ENCODE measurements at regions not wholly inside any gene's neighbourhood (a gene's known extent, or its start where the extent isn't known, plus 50 kb on each side); places are given as distances from the start of the nearest gene placed in this dataset.

GRCh38 chr4:171674781-171675180 lies 138.4 kb upstream of the GALNTL6 start:
- Histone ChIP-seq H3K27me3 (replicated peaks; ENCODE audit: insufficient read depth) (no peaks in the 10 kb centered on the region), H3K4me2 (ENCODE audit: unreplicated experiment) (no peak overlapping the region), H2AFZ (no peak overlapping the region), H3K4me3 (no peak overlapping the region), H3K27ac (no peak overlapping the region), H3K9me2 (ENCODE audit: insufficient read depth) (no peaks in the 10 kb centered on the region), H3F3A (ENCODE audit: insufficient read depth) (no peaks in the 10 kb centered on the region), H3K9ac (no peak overlapping the region), H3K9me3 (ENCODE audit: low read depth) (no peaks in the 10 kb centered on the region), H3K79me2 (ENCODE audit: insufficient read depth) (no peaks in the 10 kb centered on the region), H4K20me1 (ENCODE audit: insufficient read depth) (no peaks in the 10 kb centered on the region), H3K36me3 (ENCODE audit: low read depth) (no peaks in the 10 kb centered on the region), H3K4me1 (ENCODE audit: insufficient read depth) (no peaks in the 10 kb centered on the region)
- DNase-seq, result no peak
- TF ChIP-seq EZH2 (IDR thresholded peaks at IDR 0.05; ENCODE audit: insufficient read depth, poor library complexity, severe bottlenecking), result no peak
- in situ Hi-C loops (cut with MboI), result no loop called here
- WGBS, 2 experiments (ENCODE audit: low coverage in 1 of 2, low lambda C conversion rate in 2 of 2, missing lambda C conversion rate in 2 of 2), result 46 to 47% methylated on average over 11 of the region's 11 CpGs

GRCh38 chr4:171668403-171668802 lies 144.8 kb upstream of the GALNTL6 start:
- 9 to 15% methylated on average over 3 of the region's 3 CpGs for WGBS, 2 experiments (ENCODE audit: low coverage in 1 of 2, low lambda C conversion rate in 2 of 2, missing lambda C conversion rate in 2 of 2)
- TF ChIP-seq EZH2 (IDR thresholded peaks at IDR 0.05; ENCODE audit: insufficient read depth, poor library complexity, severe bottlenecking) (no peak), EZH2phosphoT487 (IDR thresholded peaks at IDR 0.05; ENCODE audit: insufficient read depth, low read depth) (no peak)
- no peak overlapping the region for H3K27ac ChIP-seq
- H3K4me1 ChIP-seq (ENCODE audit: insufficient read depth), result no peaks in the 10 kb centered on the region
- no peaks in the 10 kb centered on the region for H3K79me2 ChIP-seq (ENCODE audit: insufficient read depth)
- no peaks in the 10 kb centered on the region for H3K36me3 ChIP-seq (ENCODE audit: low read depth)
- no peaks in the 10 kb centered on the region for H3F3A ChIP-seq (ENCODE audit: insufficient read depth)
- in situ Hi-C loops (cut with MboI), result no loop called here
- H3K27me3 ChIP-seq (replicated peaks; ENCODE audit: insufficient read depth), result no peaks in the 10 kb centered on the region
- H3K9ac ChIP-seq, result no peak overlapping the region
- H3K4me3 ChIP-seq, result no peak overlapping the region
- H3K4me2 ChIP-seq (ENCODE audit: unreplicated experiment), result no peak overlapping the region
- no peak overlapping the region for H2AFZ ChIP-seq
- H4K20me1 ChIP-seq (ENCODE audit: insufficient read depth), result no peaks in the 10 kb centered on the region
- no peaks in the 10 kb centered on the region for H3K9me2 ChIP-seq (ENCODE audit: insufficient read depth)
- DNase-seq, result no peak
- no peaks in the 10 kb centered on the region for H3K9me3 ChIP-seq (ENCODE audit: low read depth)

- Histone ChIP-seq H3K4me2 (ENCODE audit: unreplicated experiment) (no peak overlapping the region), H3K27me3 (replicated peaks; ENCODE audit: insufficient read depth) (no peaks in the 10 kb centered on the region), H3K9me3 (ENCODE audit: low read depth) (no peaks in the 10 kb centered on the region), H2AFZ (no peak overlapping the region), H3K36me3 (ENCODE audit: low read depth) (no peaks in the 10 kb centered on the region), H3K4me3 (no peak overlapping the region), H3F3A (ENCODE audit: insufficient read depth) (no peaks in the 10 kb centered on the region), H3K27ac (no peak overlapping the region), H3K9ac (no peak overlapping the region), H4K20me1 (ENCODE audit: insufficient read depth) (no peaks in the 10 kb centered on the region), H3K79me2 (ENCODE audit: insufficient read depth) (no peaks in the 10 kb centered on the region), H3K9me2 (ENCODE audit: insufficient read depth) (no peaks in the 10 kb centered on the region), H3K4me1 (ENCODE audit: insufficient read depth) (no peaks in the 10 kb centered on the region)
- TF ChIP-seq EZH2 (IDR thresholded peaks at IDR 0.05; ENCODE audit: insufficient read depth, poor library complexity, severe bottlenecking) (no peak), EZH2phosphoT487 (IDR thresholded peaks at IDR 0.05; ENCODE audit: insufficient read depth, low read depth) (no peak)
- in situ Hi-C loops (cut with MboI), result no loop called here
- DNase-seq, result no peak
Observed at GRCh38 chr4:171667906-171668305, 145.3 kb upstream of the GALNTL6 start.

- 33 to 39% methylated on average over 6 of the region's 6 CpGs for WGBS, 2 experiments (ENCODE audit: low coverage in 1 of 2, low lambda C conversion rate in 2 of 2, missing lambda C conversion rate in 2 of 2)
- no peak for TF ChIP-seq EZH2 (IDR thresholded peaks at IDR 0.05; ENCODE audit: insufficient read depth, poor library complexity, severe bottlenecking)
- no peak for TF ChIP-seq EZH2phosphoT487 (IDR thresholded peaks at IDR 0.05; ENCODE audit: insufficient read depth, low read depth)
- in situ Hi-C loops (cut with MboI), result no loop called here
- no peak overlapping the region for H3K9ac ChIP-seq
- H3K27me3 ChIP-seq (replicated peaks; ENCODE audit: insufficient read depth), result no peaks in the 10 kb centered on the region
- no peaks in the 10 kb centered on the region for H3K36me3 ChIP-seq (ENCODE audit: low read depth)
- no peak for DNase-seq
- H3K9me2 ChIP-seq (ENCODE audit: insufficient read depth), result no peaks in the 10 kb centered on the region; the same call in 1 of the 2 replicates
- no peaks in the 10 kb centered on the region for H3K79me2 ChIP-seq (ENCODE audit: insufficient read depth)
- no peaks in the 10 kb centered on the region for H3F3A ChIP-seq (ENCODE audit: insufficient read depth)
- no peak overlapping the region for H2AFZ ChIP-seq
- H3K9me3 ChIP-seq (ENCODE audit: low read depth), result no peaks in the 10 kb centered on the region
- H3K27ac ChIP-seq, result no peak overlapping the region
- H3K4me1 ChIP-seq (ENCODE audit: insufficient read depth), result no peaks in the 10 kb centered on the region
- no peak overlapping the region for H3K4me3 ChIP-seq
- H3K4me2 ChIP-seq (ENCODE audit: unreplicated experiment), result no peak overlapping the region
- no peaks in the 10 kb centered on the region for H4K20me1 ChIP-seq (ENCODE audit: insufficient read depth)
Observed at GRCh38 chr4:171651071-171651470, 162.1 kb upstream of the GALNTL6 start.

- WGBS, 2 experiments (ENCODE audit: low coverage in 1 of 2, low lambda C conversion rate in 2 of 2, missing lambda C conversion rate in 2 of 2), result 0 to 7% methylated on average over 2 of the region's 2 CpGs
Observed at GRCh38 chr4:171650543-171650942, 162.7 kb upstream of the GALNTL6 start.

More at GRCh38 chr4:171650543-171650942, 162.7 kb upstream of the GALNTL6 start:
- no peaks in the 10 kb centered on the region for H3K4me1 ChIP-seq (ENCODE audit: insufficient read depth)
- DNase-seq, result no peak
- H3K36me3 ChIP-seq (ENCODE audit: low read depth), result no peaks in the 10 kb centered on the region
- no peak overlapping the region for H3K4me3 ChIP-seq
- no peaks in the 10 kb centered on the region for H3F3A ChIP-seq (ENCODE audit: insufficient read depth)
- no peaks in the 10 kb centered on the region for H3K9me3 ChIP-seq (ENCODE audit: low read depth)
- no peak overlapping the region for H3K9ac ChIP-seq
- TF ChIP-seq EZH2phosphoT487 (IDR thresholded peaks at IDR 0.05; ENCODE audit: insufficient read depth, low read depth) (no peak), EZH2 (IDR thresholded peaks at IDR 0.05; ENCODE audit: insufficient read depth, poor library complexity, severe bottlenecking) (no peak)
- H4K20me1 ChIP-seq (ENCODE audit: insufficient read depth), result no peaks in the 10 kb centered on the region
- H2AFZ ChIP-seq, result no peak overlapping the region
- no peak overlapping the region for H3K4me2 ChIP-seq (ENCODE audit: unreplicated experiment)
- no peaks in the 10 kb centered on the region; the same call in 1 of the 2 replicates for H3K9me2 ChIP-seq (ENCODE audit: insufficient read depth)
- H3K27me3 ChIP-seq (replicated peaks; ENCODE audit: insufficient read depth), result no peaks in the 10 kb centered on the region
- H3K27ac ChIP-seq, result no peak overlapping the region
- H3K79me2 ChIP-seq (ENCODE audit: insufficient read depth), result no peaks in the 10 kb centered on the region
- in situ Hi-C loops (cut with MboI), result no loop called here

Measured in GM23248 (cell line).